ENCODE measurements at regions not wholly inside any gene's neighbourhood (a gene's known extent, or its start where the extent isn't known, plus 50 kb on each side); places are given as distances from the start of the nearest gene placed in this dataset.

DNA sequence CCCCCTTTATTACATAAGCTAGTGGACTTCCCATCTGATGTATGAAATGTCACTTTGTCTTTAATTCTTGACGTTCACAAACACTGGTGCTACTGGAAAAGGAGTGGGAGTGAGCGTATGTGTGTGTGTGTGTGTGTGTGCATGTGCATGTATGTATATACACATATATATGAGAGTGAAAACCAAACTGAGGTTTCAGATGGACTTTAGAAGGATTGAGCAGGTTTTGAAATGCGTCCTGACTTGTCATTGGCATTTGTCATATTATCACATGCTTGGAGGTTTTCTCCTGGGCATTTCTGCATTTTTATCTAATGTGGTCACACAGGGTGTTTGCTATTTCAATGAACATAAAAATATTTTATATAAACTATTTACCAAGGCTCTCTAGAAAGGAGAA, 1085.9 kb downstream of the BCL11B start:
- no peak overlapping the region for H3K4me3 ChIP-seq (ENCODE audit: low read depth, low read length)
- TF ChIP-seq, protein P1, sequence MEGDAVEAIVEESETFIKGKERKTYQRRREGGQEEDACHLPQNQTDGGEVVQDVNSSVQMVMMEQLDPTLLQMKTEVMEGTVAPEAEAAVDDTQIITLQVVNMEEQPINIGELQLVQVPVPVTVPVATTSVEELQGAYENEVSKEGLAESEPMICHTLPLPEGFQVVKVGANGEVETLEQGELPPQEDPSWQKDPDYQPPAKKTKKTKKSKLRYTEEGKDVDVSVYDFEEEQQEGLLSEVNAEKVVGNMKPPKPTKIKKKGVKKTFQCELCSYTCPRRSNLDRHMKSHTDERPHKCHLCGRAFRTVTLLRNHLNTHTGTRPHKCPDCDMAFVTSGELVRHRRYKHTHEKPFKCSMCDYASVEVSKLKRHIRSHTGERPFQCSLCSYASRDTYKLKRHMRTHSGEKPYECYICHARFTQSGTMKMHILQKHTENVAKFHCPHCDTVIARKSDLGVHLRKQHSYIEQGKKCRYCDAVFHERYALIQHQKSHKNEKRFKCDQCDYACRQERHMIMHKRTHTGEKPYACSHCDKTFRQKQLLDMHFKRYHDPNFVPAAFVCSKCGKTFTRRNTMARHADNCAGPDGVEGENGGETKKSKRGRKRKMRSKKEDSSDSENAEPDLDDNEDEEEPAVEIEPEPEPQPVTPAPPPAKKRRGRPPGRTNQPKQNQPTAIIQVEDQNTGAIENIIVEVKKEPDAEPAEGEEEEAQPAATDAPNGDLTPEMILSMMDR (conservative IDR thresholded peaks at IDR 0.05; ENCODE audit: low read depth, low read length) = no peak
- no peak for DNase-seq (ENCODE audit: low read depth)

DNA sequence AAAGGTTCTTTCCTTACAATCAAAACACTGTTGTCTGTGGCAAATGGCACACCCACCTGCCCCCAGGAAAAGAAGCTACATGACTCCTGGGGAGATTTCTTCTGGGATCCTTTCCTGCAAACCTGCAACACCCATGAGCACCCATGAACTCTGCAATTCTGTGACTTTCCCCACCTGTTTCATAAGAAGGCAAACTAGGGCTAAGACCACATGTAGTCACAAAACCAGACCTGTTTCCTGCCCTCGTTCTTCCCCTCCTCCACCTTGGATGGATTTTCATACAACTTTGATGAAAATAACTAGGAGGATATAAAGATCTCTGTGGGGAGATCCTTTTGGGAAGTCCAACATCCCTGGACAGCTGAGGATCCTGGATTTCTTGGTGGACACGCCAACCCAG, 1084.7 kb downstream of the BCL11B start:
- DNase-seq (ENCODE audit: low read depth) = no peak
- TF ChIP-seq, protein P1 (conservative IDR thresholded peaks at IDR 0.05; ENCODE audit: low read depth, low read length) = no peak
- H3K4me3 ChIP-seq (ENCODE audit: low read depth, low read length) = no peak overlapping the region

DNA sequence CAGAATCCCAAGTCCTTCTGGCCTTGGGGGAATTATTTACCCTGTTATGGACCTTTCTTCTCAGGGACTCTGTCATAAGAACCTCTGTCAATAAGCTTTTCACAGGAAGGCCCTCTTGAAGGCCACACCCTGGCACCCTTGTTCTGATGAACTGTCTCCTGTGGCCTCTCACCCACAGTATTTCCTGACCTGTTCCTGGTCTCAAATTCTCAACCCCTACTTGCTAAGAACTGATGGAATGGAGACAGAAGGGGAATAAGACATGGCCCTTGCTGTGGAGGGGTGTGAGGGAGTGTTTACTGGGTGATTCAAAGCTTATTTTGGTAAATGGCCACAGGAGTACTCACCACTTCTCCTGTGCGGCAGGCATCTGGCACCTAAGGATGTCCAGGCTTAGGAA, 1082.9 kb downstream of the BCL11B start:
- H3K4me3 ChIP-seq (ENCODE audit: low read depth, low read length) = no peak overlapping the region
- TF ChIP-seq, protein P1 (conservative IDR thresholded peaks at IDR 0.05; ENCODE audit: low read depth, low read length) = no peak
- no peak for DNase-seq (ENCODE audit: low read depth)

DNA sequence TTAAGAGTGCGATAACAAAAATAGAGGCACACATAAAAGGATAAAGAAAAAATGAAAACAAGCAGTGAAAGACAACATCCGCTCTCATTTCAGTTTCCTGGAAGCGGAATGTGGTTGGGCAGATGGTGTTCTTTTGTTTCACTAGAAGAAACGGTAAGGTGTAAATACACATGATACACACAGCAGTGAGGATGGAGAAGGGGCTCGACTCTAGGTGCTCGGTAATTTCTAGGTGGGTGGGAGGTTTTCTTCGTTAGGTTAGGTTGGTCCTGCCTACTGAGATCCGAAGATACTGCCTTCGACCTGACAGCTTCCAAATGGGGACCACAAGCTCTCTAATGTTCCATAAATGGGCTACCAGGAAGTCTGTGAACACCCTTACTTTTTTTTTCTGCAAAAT, 1082.5 kb downstream of the BCL11B start:
- TF ChIP-seq, protein P1 (conservative IDR thresholded peaks at IDR 0.05; ENCODE audit: low read depth, low read length) = no peak
- DNase-seq (ENCODE audit: low read depth) = no peak
- no peak overlapping the region for H3K4me3 ChIP-seq (ENCODE audit: low read depth, low read length)

DNA sequence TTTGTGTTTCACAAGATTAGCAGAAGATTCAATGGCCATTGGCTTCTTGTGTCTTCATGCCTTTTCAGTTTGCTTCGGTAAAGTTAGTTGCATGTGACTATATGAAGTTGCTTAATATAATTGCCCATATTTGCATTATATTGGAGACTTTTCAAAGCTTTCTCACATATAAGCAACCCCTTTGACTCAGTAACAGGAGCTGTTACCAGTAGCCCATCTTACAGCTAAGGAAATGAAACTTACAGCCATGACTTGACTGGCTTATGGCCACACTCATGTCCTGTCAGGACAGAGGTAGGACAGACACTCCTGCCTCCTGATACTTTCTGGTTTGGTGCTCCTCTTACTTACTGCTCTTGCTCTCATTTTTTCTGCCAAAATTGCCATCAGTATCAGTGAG, 1082.1 kb downstream of the BCL11B start:
- TF ChIP-seq, protein P1 (conservative IDR thresholded peaks at IDR 0.05; ENCODE audit: low read depth, low read length) = no peak
- DNase-seq (ENCODE audit: low read depth) = no peak
- no peak overlapping the region for H3K4me3 ChIP-seq (ENCODE audit: low read depth, low read length)

DNA sequence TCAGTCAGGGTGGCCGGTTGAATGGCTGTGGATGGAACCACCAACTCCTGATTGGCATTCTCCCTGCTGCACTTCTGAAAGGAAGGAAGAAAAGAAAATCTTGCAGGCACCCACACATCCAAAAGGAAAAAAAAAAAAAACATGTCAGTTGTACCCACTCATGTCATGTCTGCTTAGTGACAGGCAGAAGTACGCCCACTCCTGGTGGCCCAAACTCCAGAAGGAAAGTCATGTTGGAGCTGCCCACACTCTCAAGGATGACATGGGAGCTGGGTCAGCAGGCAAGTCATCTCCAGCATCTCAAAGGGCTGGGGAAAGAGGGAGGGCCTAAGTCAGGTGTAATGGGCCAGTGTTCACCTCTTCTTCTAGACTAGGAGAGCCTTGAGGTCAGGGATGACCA, 1079.1 kb downstream of the BCL11B start:
- H3K4me3 ChIP-seq (ENCODE audit: low read depth, low read length) = no peak overlapping the region
- TF ChIP-seq, protein P1 (conservative IDR thresholded peaks at IDR 0.05; ENCODE audit: low read depth, low read length) = no peak
- DNase-seq (ENCODE audit: low read depth) = no peak

DNA sequence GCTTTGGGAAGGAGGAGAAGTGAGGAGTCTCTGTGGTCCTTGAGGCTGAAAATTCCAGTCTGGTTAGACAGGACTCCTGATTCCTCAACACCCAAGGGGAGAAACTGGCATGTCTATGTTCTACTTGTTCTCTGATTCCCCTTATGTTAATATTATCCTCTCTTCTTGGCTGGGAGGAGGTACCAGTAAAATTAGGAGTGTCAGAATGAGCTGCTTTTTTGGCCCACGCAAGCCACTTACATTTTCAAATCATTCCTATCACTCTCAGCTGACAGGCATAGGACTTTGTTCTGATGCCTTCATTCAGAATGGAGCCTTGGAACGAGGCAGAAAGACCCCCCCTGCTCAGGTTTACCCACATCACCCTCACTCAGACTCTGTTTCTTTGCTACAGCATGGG, 1077.2 kb downstream of the BCL11B start:
- H3K4me3 ChIP-seq (ENCODE audit: low read depth, low read length) = no peak overlapping the region
- TF ChIP-seq, protein P1 (conservative IDR thresholded peaks at IDR 0.05; ENCODE audit: low read depth, low read length) = no peak
- no peak for DNase-seq (ENCODE audit: low read depth)

Measured in epithelial cell of proximal tubule (primary cell).